Thyroid gland (tissue), 4 donors: ENCODE measurements at regions not wholly inside any gene's neighbourhood (a gene's known extent, or its start where the extent isn't known, plus 50 kb on each side); places are given as distances from the start of the nearest gene placed in this dataset.

Source experiments
- CTCF ChIP-seq, 6 experiments: fragments of 200-600 bp in 3 of 6; fragments of 450-650 bp in 3 of 6; sonication (generic) in 3 of 6; IDR thresholded peaks; one replicate each; pipeline ENCODE4 v1.5.1; 2016 to 2019; ENCODE audit warnings: antibody characterized with exemption in 6 of 6, mild to moderate bottlenecking in 2 of 6, inconsistent platforms in 1 of 6, moderate library complexity in 1 of 6
- POLR2A ChIP-seq, 2 donors: fragments of 450-650 bp; IDR thresholded peaks; one replicate each; pipeline ENCODE4 v1.6.1; 2017; ENCODE audit warnings: antibody characterized with exemption in 2 of 2, mild to moderate bottlenecking in 2 of 2, moderate library complexity in 1 of 2

GRCh38 chr2:116842164-116842563 lies 972.3 kb upstream of the DDX18 start:
- no peak for TF ChIP-seq CTCF (IDR thresholded peaks at IDR 0.05)
- no peak for TF ChIP-seq POLR2A (IDR thresholded peaks at IDR 0.05)
